ENCODE measurements at regions not wholly inside any gene's neighbourhood (a gene's known extent, or its start where the extent isn't known, plus 50 kb on each side); places are given as distances from the start of the nearest gene placed in this dataset.

- peak overlapping the region; percentile 30 to 96 (median 86) for H3K4me3 Mint-ChIP-seq
- peak overlapping the region in 6 of 7 donors; percentile 30 to 81 (median 49) for H3K27ac Mint-ChIP-seq
- H3K36me3 Mint-ChIP-seq: no peaks in the 10 kb centered on the region
- DNase-seq: no peak
- ChIA-PET CTCF (ENCODE audit: partially characterized antibody) (interaction anchor here (0.8 to 4.4 kb wide), 9 partner anchors 10 to 328 kb away, joined by 3 to 32 read pairs (median 4); partner anchors contain the start of genes CCDC125, CDK7 and SLC30A5), POLR2A (ENCODE audit: partially characterized antibody) (interaction anchor here (1.2 to 1.5 kb wide), 4 partner anchors 174 to 291 kb away, joined by 3 to 6 read pairs (median 4); partner anchors contain the start of genes CCDC125 and CDK7)
- peaks cover 2 to 12% (median 6%) of the 10 kb centered on the region in 4 donors for H3K4me1 Mint-ChIP-seq
- no peaks in the 10 kb centered on the region for H3K9me3 Mint-ChIP-seq
- peaks cover 0 to 2% of the 10 kb centered on the region in 2 donors for H3K27me3 Mint-ChIP-seq
- no peaks in the 10 kb centered on the region for H3K9me3 ChIP-seq (ENCODE audit: control insufficient read depth in 1 of 2, low read length in 2 of 2)
- intact Hi-C loops (cut with micrococcal nuclease): loop anchor here (1.0 to 5.0 kb wide), 2 partner anchors 189 to 291 kb away; partner anchors contain the start of gene CDK7
- no peaks in the 10 kb centered on the region for H3K36me3 ChIP-seq (ENCODE audit: insufficient read depth, low read length)
- H3K27me3 ChIP-seq (ENCODE audit: insufficient read depth, low read length): no peaks in the 10 kb centered on the region
- H3K4me3 ChIP-seq (ENCODE audit: low read length in 2 of 2): no peak overlapping the region
- no peak overlapping the region for H3K27ac ChIP-seq (ENCODE audit: low read depth, low read length)
- peaks cover 5% of the 10 kb centered on the region for H3K4me1 ChIP-seq (ENCODE audit: insufficient read depth, low read length)
Observed at GRCh38 chr5:69043655-69043996, 50.2 kb upstream of the SLC30A5 start.

All from CD4-positive, alpha-beta memory T cell (primary cell).